ENCODE measurements at regions not wholly inside any gene's neighbourhood (a gene's known extent, or its start where the extent isn't known, plus 50 kb on each side); places are given as distances from the start of the nearest gene placed in this dataset.

DNA sequence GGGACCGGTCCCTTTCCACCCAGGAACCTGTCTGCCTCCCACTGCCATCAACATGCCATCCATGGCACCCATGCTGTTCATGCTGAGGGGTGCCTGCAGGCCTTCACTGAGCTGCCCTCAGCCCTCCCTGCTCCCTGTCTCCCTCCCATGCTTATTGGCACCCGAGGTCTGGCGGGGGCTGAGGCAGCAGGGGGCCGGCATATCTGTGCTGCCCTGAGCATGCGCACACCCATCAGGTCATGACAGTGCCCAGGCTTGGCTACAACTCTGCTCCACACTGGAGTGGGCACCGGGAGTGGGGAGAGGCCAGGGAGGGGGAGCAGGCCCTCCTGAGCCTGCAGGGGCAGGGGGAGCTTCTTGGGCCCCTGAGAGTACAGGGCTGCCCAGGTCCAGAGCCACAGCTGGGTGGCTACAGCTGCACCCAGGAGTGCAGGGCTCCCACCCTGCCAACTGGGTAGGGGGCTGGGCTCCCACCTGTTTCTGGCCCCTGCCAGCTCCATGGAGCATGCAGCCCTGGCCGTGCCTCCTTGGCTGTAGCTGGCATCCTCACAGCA, 395.8 kb upstream of the DMD start:
- no peak for TF ChIP-seq POLR2A (IDR thresholded peaks at IDR 0.05)
- TF ChIP-seq, protein P1, sequence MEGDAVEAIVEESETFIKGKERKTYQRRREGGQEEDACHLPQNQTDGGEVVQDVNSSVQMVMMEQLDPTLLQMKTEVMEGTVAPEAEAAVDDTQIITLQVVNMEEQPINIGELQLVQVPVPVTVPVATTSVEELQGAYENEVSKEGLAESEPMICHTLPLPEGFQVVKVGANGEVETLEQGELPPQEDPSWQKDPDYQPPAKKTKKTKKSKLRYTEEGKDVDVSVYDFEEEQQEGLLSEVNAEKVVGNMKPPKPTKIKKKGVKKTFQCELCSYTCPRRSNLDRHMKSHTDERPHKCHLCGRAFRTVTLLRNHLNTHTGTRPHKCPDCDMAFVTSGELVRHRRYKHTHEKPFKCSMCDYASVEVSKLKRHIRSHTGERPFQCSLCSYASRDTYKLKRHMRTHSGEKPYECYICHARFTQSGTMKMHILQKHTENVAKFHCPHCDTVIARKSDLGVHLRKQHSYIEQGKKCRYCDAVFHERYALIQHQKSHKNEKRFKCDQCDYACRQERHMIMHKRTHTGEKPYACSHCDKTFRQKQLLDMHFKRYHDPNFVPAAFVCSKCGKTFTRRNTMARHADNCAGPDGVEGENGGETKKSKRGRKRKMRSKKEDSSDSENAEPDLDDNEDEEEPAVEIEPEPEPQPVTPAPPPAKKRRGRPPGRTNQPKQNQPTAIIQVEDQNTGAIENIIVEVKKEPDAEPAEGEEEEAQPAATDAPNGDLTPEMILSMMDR (IDR thresholded peaks at IDR 0.05), result no peak
- no peak for TF ChIP-seq POLR2AphosphoS5 (IDR thresholded peaks at IDR 0.05)
- TF ChIP-seq EP300 (IDR thresholded peaks at IDR 0.05), result no peak

Data from upper lobe of left lung (tissue), 4 donors.